AG04450 (cell line): ENCODE measurements at regions not wholly inside any gene's neighbourhood (a gene's known extent, or its start where the extent isn't known, plus 50 kb on each side); places are given as distances from the start of the nearest gene placed in this dataset.
A peak's percentile ranks its signal among the peaks of the same experiment; 100 is the strongest.
"Not testable (repeated sequence)": the region's sequence is repeated elsewhere in the genome, so short reads cannot be mapped to it uniquely, and the experiment has no call there.

ENCODE experiments used
- CTCF ChIA-PET: fragments of 300-600, 350-600 bp; formaldehyde crosslinking; extraction: SDS; loops from one replicate; lab custom pipeline; 2022; ENCODE audit warnings: antibody characterized with exemption, inconsistent platforms; lab: Charles Lee
- POLR2A ChIA-PET: fragments of 350-600 bp; formaldehyde crosslinking; extraction: SDS; loops from one replicate; lab custom pipeline; 2021; ENCODE audit warnings: antibody characterized with exemption, inconsistent platforms; lab: Yijun Ruan, JAX
- DNase-seq: peaks from one replicate; pipeline ENCODE4 v3.0.0-alpha.2; 2011; ENCODE audit warnings: low read depth, low spot score
- H3K27ac ChIP-seq: one replicate; pipeline ENCODE4 v1.5.1; 2012; ENCODE audit warnings: low read depth, low read length, control low read depth
- H3K27me3 ChIP-seq: one replicate; pipeline ENCODE4 v1.6.0; 2012; ENCODE audit warnings: low read length; ENCODE audit not compliant: control insufficient read depth, insufficient read depth
- H3K4me3 ChIP-seq: 2 replicates; pipeline ENCODE4 v1.5.1; 2011; ENCODE audit warnings: mild to moderate bottlenecking, low read depth, low read length, control low read depth
- H3K9me3 ChIP-seq: 2 replicates; pipeline ENCODE4 v1.5.1; 2012; ENCODE audit warnings: low read length; ENCODE audit not compliant: control insufficient read depth, insufficient read depth
- CTCF ChIP-seq: IDR thresholded peaks from 2 replicates; pipeline ENCODE4 v1.5.1; 2011; ENCODE audit warnings: low read depth, low read length, control low read depth, inconsistent platforms

GRCh38 chr1:112817555-112818373 lies 102.6 kb upstream of the PPM1J start:
- no peak for DNase-seq
- POLR2A ChIA-PET, result interaction anchor here (0.7 kb wide), 1 partner anchor 19 kb away, joined by 4 read pairs; no protein-coding TSS in a partner anchor
- H3K4me3 ChIP-seq, result no peak overlapping the region
- CTCF ChIA-PET, result interaction anchor here (0.7 to 3.3 kb wide), 5 partner anchors 9 to 255 kb away, joined by 5 to 29 read pairs (median 15); partner anchors contain the start of gene LRIG2
- H3K9me3 ChIP-seq, result no peaks in the 10 kb centered on the region
- H3K27me3 ChIP-seq, result no peaks in the 10 kb centered on the region
- no peak for TF ChIP-seq CTCF
- no peak overlapping the region for H3K27ac ChIP-seq

- Histone ChIP-seq H3K27me3 (no peaks in the 10 kb centered on the region), H3K9me3 (no peaks in the 10 kb centered on the region), H3K4me3 (no peak overlapping the region), H3K27ac (no peak overlapping the region)
- TF ChIP-seq CTCF, result no peak
- ChIA-PET CTCF (no interaction called here), POLR2A (interaction anchor here (0.6 kb wide), 1 partner anchor 9 kb away, joined by 3 read pairs; no protein-coding TSS in a partner anchor)
- no peak for DNase-seq
These were observed 100.2 kb upstream of the PPM1J start for GRCh38 chr1:112815376-112815775.

- H3K9me3 ChIP-seq, DNase-seq, H3K27me3 ChIP-seq, POLR2A ChIA-PET, H3K4me3 ChIP-seq, H3K27ac ChIP-seq: not testable (repeated sequence)
- CTCF ChIA-PET, result interaction anchor here (0.6 kb wide), 1 partner anchor 258 kb away, joined by 3 read pairs; the partner anchor contains the start of gene LRIG2
These were observed 99.5 kb upstream of the PPM1J start for GRCh38 chr1:112814645-112815044.

- CTCF ChIA-PET, result interaction anchor here (0.6 to 13.5 kb wide), 18 partner anchors 9 to 264 kb away, joined by 3 to 515 read pairs (median 4); partner anchors contain the start of genes LRIG2 and PPM1J
- peak; percentile 94 for TF ChIP-seq CTCF
- POLR2A ChIA-PET, result no interaction called here
- Histone ChIP-seq H3K27ac (no peak overlapping the region), H3K27me3 (peaks cover 12% of the 10 kb centered on the region), H3K4me3 (no peak overlapping the region), H3K9me3 (no peaks in the 10 kb centered on the region)
- peak; percentile 18 for DNase-seq
These were observed 93.9 kb upstream of the PPM1J start for GRCh38 chr1:112808861-112809684.

GRCh38 chr1:112807999-112808398 lies 92.9 kb upstream of the PPM1J start:
- Histone ChIP-seq H3K27me3 (peaks cover 12% of the 10 kb centered on the region), H3K27ac (no peak overlapping the region), H3K4me3 (no peak overlapping the region), H3K9me3 (no peaks in the 10 kb centered on the region)
- ChIA-PET POLR2A (no interaction called here), CTCF (interaction anchor here (1.9 to 13.5 kb wide), 6 partner anchors 10 to 265 kb away, joined by 8 to 515 read pairs (median 19); partner anchors contain the start of genes LRIG2 and PPM1J)
- TF ChIP-seq CTCF, result no peak
- no peak for DNase-seq
